Type B pancreatic cell (in vitro differentiated cells): ENCODE measurements at regions not wholly inside any gene's neighbourhood (a gene's known extent, or its start where the extent isn't known, plus 50 kb on each side); places are given as distances from the start of the nearest gene placed in this dataset.

ENCODE experiments used
- DNase-seq: peaks from one replicate; pipeline ENCODE4 v3.0.0; 2021; ENCODE audit warnings: mixed read lengths; ENCODE audit not compliant: unreplicated experiment; ENCODE audit errors: extremely low spot score
- H3K27ac Mint-ChIP-seq: 2 replicates; pipeline ENCODE4 v1.8.0; 2021; ENCODE audit warnings: mild to moderate bottlenecking, mixed read lengths
- H3K27me3 Mint-ChIP-seq: 2 replicates; pipeline ENCODE4 v1.8.0; 2021; ENCODE audit warnings: mixed read lengths
- H3K36me3 Mint-ChIP-seq: 2 replicates; pipeline ENCODE4 v1.8.0; 2021; ENCODE audit warnings: mixed read lengths
- H3K4me1 Mint-ChIP-seq: one replicate; pipeline ENCODE4 v1.8.0; 2021; ENCODE audit warnings: mixed read lengths; ENCODE audit not compliant: unreplicated experiment
- H3K4me3 Mint-ChIP-seq: 2 replicates; pipeline ENCODE4 v1.8.0; 2021; ENCODE audit warnings: mild to moderate bottlenecking, mixed read lengths
- H3K9me3 Mint-ChIP-seq: 2 replicates; pipeline ENCODE4 v1.8.0; 2021; ENCODE audit warnings: mixed read lengths
- CTCF ChIP-seq: fragments of 200-600 bp; sonication (generic); conservative IDR thresholded peaks from 2 replicates; pipeline ENCODE4 v1.5.0; 2021; ENCODE audit warnings: antibody characterized with exemption, mild to moderate bottlenecking

GRCh38 chr4:130054908-130055307 lies 959.0 kb downstream of the C4orf33 start:
- H3K36me3 Mint-ChIP-seq: no peaks in the 10 kb centered on the region
- H3K4me3 Mint-ChIP-seq: no peak overlapping the region
- peaks cover 12% of the 10 kb centered on the region for H3K4me1 Mint-ChIP-seq
- no peak overlapping the region for H3K27ac Mint-ChIP-seq
- TF ChIP-seq CTCF: no peak
- DNase-seq: no peak
- H3K27me3 Mint-ChIP-seq: no peaks in the 10 kb centered on the region
- peaks cover 4% of the 10 kb centered on the region for H3K9me3 Mint-ChIP-seq

GRCh38 chr4:130056286-130056685 lies 960.3 kb downstream of the C4orf33 start:
- no peak for TF ChIP-seq CTCF
- Mint-ChIP-seq H3K4me1 (peaks cover 12% of the 10 kb centered on the region), H3K27ac (no peak overlapping the region), H3K27me3 (no peaks in the 10 kb centered on the region), H3K36me3 (no peaks in the 10 kb centered on the region), H3K4me3 (no peak overlapping the region), H3K9me3 (peaks cover 8% of the 10 kb centered on the region)
- DNase-seq: no peak

GRCh38 chr4:130064471-130064870 lies 968.5 kb downstream of the C4orf33 start:
- Mint-ChIP-seq H3K4me3 (no peak overlapping the region), H3K27me3 (no peaks in the 10 kb centered on the region), H3K36me3 (no peaks in the 10 kb centered on the region), H3K4me1 (no peaks in the 10 kb centered on the region), H3K27ac (no peak overlapping the region), H3K9me3 (peaks cover 3% of the 10 kb centered on the region)
- no peak for TF ChIP-seq CTCF
- DNase-seq: no peak

- H3K9me3 Mint-ChIP-seq: peaks cover 2% of the 10 kb centered on the region
- no peak for DNase-seq
- no peak overlapping the region for H3K27ac Mint-ChIP-seq
- H3K27me3 Mint-ChIP-seq: peaks cover 2% of the 10 kb centered on the region
- H3K4me3 Mint-ChIP-seq: no peak overlapping the region
- TF ChIP-seq CTCF: no peak
- no peaks in the 10 kb centered on the region for H3K4me1 Mint-ChIP-seq
- H3K36me3 Mint-ChIP-seq: no peaks in the 10 kb centered on the region
Observed at GRCh38 chr4:130067419-130067818, 971.5 kb downstream of the C4orf33 start.

- peaks cover 5% of the 10 kb centered on the region for H3K27me3 Mint-ChIP-seq
- H3K4me1 Mint-ChIP-seq: no peaks in the 10 kb centered on the region
- DNase-seq: no peak
- H3K27ac Mint-ChIP-seq: no peak overlapping the region
- H3K36me3 Mint-ChIP-seq: no peaks in the 10 kb centered on the region
- no peak overlapping the region for H3K4me3 Mint-ChIP-seq
- no peak for TF ChIP-seq CTCF
- peaks cover 4% of the 10 kb centered on the region for H3K9me3 Mint-ChIP-seq
Observed at GRCh38 chr4:130068072-130068471, 972.1 kb downstream of the C4orf33 start.

GRCh38 chr4:130071746-130072145 lies 975.8 kb downstream of the C4orf33 start:
- Mint-ChIP-seq H3K36me3 (no peaks in the 10 kb centered on the region), H3K27me3 (peaks cover 5% of the 10 kb centered on the region), H3K4me1 (no peaks in the 10 kb centered on the region), H3K9me3 (peaks cover 4% of the 10 kb centered on the region), H3K4me3 (no peak overlapping the region), H3K27ac (no peak overlapping the region)
- TF ChIP-seq CTCF: no peak
- DNase-seq: no peak
